HG03469 (cell line): ENCODE measurements at regions not wholly inside any gene's neighbourhood (a gene's known extent, or its start where the extent isn't known, plus 50 kb on each side); places are given as distances from the start of the nearest gene placed in this dataset.

Experiments used
- ATAC-seq: cut with Tn5 transposase; IDR thresholded peaks from one replicate; pipeline ENCODE4 v1.9.1; 2021; ENCODE audit warnings: mild to moderate bottlenecking, moderate library complexity, moderate number of reproducible peaks; ENCODE audit not compliant: unreplicated experiment

DNA sequence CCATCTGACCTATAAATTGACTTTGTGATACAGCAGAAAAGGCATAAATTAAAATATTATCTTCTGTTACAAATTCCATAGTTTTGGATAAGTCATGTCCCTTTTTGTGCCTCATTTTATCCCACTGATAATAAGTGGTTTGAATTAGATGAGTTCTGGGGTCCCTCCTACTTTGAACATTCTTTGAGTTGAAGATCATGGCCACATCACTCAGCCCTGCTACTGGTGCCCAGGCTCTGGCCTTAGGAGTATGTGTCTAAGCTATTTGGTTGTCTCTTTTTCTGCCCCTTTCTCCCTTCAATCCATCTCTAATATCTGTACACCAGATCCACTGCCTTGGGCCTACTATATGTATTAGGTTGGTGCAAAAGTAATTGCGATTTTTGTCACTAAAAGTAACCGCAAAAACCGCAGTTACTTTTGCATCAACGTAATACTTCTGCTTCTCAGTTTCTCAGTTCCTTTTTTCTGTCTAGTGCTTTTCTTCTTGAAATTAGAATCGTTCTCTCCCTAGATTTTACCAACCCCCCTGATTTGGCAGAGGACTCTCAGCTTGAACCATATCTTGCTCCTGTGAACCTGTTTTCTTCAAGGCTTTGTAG lies 362.5 kb upstream of the TNP1 start:
- peak; percentile 27 for ATAC-seq

DNA sequence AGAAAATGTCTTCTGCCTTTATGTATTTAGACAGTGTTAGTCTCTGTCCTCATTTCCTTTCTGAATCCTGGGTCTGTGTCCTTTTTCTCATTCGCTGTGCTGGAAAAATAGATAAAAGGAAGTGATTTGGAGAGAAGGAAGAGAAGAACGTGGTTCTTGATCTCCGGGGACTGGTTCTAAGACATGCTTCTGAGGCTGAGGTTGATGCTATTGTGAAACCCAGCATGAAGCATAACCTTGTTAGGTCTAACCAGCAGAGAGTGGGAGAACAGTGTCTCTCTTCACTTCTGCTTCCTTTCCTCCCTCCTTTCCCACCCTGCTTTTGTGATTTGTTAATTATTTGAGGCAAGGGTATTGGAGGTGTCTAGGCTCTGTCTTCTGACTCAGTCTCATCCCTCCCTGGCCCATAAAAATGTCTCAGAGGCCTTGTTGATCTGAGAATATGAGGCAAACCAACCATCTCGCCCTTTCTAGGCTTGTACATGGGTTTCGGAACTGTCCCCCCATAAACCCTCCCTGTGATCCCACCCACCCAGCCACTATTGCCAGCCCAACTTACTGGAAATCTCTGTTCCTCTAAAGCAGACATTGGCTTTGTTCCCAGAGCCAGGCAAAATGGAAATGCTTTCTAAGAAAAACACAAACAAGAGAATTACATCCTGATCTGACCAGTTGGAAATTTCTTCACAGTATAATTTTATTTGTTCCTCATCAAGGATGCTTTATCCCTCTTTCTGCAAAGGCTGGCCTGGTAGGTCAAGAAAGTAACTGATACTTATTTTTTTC lies 360.6 kb upstream of the TNP1 start:
- ATAC-seq = no peak

DNA sequence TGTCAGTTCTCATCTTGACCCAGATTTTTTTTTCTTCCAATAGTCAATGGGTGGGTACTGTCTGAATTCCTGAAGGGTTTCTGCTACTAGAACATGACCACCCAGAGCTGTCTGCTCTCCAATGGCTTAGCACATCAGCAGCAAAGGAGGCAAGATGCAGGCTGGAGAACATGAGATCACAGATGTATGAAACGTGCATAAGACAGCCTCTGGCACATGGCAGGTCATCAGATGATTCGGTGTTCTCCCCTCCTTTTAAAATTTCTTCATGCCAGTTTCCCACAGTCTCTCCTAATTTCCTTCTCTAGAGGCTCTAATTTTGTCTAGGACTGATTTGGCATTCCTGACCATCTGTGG lies 359.3 kb upstream of the TNP1 start:
- ATAC-seq = no peak

DNA sequence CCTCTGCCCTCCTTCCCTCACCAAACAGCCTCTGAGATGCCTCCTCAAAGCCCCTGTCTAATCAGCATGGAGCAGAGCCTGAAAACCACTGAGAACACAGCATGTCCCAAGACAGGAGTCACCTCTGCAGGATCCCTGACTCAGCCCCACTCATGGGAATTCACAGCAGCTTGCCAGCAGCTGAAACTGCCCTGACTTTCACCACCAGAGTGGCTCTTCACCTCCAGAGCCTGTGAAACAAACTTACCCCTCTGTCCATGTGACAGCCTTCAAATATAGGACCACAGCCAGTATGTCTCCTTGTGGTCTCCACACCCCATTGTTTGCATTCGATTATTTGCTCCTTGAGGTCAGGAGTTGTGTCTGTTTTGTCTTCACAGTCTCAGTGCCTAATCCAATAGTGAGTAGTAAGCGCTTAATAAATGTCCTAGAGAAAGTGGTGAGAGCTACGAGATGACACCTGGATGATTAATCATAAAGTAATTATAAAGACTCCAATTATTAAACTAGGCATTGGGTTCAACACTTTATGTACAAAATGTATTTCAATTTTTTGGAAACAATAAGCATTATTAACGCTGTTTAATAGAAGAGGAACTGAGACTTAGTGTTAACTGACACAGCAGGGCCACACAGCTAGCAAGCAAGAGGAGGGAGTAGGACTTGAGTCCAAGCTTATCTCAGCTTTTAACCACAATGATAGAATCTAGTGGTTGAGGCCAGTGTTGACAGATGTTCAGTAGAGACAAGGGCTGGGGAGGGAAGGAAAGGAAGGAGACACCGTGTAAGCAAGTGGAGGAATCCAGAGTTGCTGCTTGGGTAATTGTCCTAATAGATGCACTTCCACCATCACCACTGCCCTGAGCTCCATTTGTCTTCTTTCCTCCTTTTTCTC lies 358.7 kb upstream of the TNP1 start:
- peak; percentile 45 for ATAC-seq

DNA sequence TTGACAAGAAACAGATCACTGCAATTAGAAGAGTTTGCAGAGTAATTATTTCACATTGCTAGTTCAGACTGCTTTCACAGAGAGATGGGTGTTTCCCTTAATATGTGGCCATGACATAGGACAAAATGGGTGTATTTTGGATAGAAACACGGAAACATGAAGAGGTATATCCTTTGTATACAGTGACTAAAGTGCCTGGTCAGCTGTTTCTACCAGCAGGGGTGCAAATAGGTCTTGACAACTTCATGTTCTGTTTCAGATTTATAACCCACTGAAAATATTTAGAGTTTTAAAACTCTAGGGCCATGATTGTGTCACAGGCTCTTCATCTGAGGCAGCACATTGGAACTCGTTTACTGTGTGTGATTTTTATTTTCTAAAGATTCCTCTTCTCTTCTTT lies 357.1 kb upstream of the TNP1 start:
- no peak for ATAC-seq

DNA sequence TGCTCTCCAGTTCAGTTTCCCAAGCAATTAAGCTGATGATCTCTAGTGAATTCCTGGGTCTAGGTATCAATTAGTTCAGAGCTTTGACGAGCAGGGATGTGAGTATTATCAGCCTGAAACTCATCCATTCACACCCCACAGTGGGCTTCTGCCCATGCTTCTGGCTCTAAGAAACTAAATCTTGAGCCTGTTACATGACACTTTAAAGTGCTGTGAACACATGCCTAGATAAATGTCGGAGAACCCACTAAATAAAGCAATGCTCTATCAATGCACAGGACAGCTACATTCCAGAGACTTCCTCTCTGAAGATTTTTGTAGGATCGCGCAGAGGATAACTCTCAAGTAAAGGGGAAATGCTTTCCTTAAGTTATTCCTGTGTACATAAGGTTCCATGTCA lies 356.5 kb upstream of the TNP1 start:
- no peak for ATAC-seq

DNA sequence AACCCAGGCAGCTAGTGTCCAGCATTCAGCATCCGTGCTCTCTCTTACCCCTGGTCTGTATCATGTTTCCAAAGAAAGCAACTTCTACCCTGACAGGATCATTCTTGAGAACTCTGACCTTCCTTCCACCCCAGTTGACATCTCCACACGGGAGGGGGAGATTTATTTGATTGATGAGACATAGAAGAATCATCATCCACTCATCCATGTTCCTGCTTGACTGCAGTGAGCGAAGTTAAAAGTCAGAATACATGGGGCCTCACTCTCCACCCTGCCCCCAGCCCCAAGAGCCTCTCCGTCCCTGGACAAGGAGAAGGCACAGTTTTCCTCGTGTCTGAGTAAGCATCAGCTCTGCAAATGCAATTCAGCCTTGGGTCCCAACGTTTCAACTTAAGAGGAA lies 356.0 kb upstream of the TNP1 start:
- ATAC-seq = no peak

DNA sequence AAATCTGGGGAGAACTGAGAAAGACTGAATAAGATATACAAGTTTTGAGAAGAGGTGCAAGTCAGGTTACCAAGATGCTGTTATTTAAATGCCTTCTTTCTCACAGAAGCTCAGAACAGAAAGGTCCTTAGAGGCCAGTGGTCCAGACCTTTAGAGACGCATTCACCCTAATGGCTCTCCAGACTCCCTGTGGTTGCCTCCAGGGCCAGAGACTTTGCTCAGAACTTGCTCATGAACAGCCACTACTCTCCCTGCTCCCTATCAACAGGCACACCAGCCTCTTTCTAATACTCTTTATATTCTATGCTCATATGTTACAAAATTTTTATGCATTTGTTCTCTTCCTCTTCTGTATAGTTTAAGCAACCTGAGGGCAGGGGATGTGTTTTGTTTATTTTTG lies 349.0 kb upstream of the TNP1 start:
- no peak for ATAC-seq

DNA sequence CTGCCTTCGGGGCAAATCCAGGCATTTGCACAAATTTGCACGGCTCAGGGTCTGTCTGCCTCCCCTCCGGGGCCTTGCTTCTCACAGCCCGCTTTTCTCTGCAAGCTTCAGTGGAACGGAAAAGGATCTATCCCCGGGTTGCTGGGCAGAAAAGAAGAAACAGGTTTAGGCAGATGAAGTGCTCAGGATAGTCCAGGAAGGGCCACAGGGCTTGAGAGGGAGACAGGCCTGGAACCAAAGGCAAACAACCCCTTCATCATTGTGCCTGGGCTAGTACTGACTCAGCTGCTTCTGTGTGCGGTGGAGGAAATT lies 347.8 kb upstream of the TNP1 start:
- no peak for ATAC-seq

DNA sequence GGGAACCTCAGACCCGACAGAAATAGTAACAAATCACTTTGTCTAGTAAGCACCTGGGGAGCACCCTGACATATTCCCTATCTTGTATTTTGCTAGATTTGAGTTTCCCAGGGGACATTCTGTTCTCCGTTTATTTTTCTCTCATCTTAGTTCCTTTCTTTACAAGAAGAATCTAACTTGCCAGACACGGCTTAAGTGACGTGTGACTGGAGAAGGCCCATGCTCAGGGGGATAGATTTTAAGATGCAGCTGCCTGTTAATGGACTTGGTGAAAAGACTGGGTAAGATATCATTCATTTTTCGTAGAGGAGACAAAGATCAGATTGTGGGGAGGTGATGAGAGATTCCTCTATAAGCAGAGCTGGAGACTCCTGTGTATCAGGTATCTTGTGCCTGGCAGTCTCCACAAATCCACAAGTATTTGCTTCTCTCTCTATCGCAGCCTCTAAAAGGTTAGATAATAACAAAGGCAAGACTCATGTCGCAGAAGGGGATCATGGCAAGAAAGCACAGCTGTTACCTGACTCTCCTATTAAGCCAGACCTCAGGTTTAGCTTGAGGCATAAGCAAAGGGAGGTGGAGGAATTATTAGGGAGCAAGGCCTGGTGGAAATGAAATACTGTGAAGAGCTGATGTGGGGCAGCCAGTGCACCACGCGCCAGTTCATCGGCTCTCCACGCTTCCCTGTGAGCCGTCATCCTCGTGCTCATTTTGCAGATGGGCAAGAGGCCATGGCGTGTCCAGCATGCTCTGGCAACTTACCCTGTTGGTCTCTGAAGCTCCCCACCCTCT lies 347.2 kb upstream of the TNP1 start:
- no peak for ATAC-seq

DNA sequence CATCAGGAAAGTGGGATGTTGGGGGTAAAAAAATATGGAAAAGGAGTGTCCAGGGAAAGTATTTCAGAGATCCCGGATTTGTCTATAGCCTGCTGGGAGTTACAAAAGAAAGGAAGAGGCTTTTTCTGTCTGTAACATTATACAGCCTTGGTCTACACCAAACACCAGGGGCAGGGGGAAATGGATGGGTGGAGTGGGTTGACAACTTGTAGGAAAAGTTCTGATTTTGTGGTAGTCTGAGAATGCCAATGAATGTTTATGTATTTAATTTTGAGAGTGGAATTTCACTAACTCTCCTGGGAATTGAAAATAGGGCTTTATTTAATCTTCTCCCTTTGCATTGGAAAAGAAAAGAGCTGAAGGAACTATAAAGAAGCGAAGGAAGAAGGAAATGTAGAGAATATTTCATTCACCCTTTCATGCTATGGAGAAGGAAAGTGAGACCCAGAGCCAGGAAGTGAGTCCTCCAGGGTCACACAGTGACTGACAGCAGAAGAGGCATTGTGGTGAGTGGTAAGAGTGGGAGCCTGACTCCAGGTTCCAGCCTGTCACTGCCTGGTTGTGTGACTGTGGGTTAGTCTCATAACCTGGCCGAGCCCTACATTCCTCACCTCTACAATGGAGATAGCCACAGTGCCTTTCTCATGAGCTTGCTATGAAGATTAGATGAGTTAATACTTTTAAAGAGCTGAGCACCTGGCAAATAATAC lies 346.3 kb upstream of the TNP1 start:
- ATAC-seq = no peak

DNA sequence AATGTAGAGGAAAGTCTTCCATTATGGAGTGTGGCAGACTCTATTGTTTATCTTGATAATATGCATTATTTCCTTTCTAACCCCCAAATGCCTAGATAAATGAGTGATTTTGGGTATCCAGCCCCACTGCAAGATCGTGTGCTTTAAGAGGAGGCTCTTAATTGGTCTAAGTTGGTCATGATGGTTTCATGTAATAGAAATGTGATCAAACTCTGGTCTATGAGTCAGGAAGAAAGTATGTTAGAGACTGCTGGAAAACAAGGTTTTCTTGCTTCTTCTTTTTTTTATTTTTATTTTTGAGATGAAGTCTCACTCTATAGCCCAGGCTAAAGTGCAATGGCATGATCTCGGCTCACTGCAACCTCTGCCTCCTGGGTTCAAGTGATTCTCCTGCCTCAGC lies 344.5 kb upstream of the TNP1 start:
- ATAC-seq = no peak

DNA sequence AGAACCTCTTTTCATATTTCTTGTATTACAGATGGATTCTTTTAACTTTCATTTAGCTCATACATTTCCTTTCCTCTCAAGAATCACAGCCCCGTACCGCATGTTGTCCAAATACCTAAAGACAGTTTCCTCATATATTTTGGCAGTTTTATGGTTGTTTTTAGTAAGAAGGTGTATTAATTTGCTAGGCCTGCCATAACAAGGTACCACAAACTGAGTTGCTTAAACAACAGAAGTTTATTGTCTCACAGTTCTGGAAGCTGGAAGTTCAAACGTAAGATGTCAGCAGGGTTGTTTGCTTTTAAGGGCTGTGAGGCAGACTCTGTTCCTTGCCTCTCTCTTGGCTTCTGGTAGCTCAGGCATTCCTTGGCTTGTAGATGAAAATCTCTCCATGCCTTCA lies 343.2 kb upstream of the TNP1 start:
- ATAC-seq = no peak

DNA sequence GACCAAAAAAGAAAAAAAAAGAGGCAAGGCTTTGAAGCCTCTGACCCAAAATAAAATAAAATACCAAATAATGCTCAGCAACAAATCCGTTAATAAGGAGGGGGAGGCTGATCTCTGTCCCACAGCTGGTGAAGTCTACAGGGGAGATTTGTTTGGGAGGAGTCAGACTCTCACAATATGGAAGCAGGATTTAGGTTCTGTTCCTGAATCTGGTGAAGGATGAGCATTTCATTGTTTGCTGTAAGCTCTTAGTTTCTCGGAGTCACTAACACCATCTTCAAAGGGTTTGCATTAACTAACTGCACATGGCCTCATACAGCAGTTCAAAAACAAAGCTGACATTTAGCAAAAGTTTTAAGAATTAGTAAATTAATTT lies 339.4 kb upstream of the TNP1 start:
- no peak for ATAC-seq

DNA sequence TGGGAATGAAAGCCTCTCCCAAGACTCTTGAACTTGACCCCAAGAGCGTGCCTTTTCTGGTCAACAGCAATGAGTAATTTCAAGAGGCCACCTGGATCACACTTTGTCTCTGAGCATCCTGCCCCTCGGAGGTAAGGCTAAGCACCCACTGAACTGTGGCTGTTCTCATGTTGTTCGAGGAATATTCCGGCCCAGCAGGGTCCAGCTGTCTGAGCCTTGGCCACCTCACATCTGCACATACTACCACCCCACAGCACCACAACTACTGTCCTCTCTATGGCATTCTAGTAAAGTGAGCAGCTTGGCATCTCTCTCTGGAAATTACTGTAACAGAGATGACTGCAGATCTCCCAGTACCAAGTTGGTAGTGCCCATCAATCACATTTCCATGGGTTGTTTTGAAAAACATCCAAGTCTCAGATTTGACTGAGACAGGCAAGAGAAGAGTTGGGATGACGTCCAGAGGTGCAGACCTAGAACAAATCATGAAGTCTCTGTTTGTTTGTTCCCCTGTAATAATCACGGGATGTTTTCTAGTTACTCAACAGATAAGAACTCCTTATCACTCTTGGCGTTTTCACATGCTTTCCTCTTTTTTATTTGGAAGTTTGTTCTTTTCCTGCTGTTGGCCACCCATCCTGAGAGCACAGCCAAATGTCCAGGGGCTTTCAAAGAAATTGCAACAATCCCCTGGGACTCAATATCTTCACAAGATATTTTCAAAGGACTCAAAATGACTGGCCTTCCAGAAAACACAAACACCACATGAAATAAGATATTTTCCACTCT lies 336.0 kb upstream of the TNP1 start:
- ATAC-seq = no peak

DNA sequence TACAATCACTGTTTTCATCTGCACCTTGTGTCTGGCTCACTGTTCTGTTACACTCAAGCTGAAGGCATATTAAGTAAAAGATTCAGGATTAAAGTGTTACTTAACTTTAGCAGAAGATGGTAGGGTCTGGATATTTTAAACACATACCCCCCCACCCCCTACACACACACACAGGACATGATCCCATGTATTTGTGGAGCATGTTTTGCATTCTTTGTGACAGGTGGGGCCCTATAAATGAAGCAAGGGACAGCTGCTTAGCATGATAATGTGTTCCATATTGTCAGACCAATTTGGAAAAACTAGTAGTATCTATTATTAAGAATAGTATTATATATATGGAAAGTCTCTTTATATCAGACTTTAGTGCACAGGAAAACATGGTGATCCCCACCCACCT lies 335.2 kb upstream of the TNP1 start:
- no peak for ATAC-seq

DNA sequence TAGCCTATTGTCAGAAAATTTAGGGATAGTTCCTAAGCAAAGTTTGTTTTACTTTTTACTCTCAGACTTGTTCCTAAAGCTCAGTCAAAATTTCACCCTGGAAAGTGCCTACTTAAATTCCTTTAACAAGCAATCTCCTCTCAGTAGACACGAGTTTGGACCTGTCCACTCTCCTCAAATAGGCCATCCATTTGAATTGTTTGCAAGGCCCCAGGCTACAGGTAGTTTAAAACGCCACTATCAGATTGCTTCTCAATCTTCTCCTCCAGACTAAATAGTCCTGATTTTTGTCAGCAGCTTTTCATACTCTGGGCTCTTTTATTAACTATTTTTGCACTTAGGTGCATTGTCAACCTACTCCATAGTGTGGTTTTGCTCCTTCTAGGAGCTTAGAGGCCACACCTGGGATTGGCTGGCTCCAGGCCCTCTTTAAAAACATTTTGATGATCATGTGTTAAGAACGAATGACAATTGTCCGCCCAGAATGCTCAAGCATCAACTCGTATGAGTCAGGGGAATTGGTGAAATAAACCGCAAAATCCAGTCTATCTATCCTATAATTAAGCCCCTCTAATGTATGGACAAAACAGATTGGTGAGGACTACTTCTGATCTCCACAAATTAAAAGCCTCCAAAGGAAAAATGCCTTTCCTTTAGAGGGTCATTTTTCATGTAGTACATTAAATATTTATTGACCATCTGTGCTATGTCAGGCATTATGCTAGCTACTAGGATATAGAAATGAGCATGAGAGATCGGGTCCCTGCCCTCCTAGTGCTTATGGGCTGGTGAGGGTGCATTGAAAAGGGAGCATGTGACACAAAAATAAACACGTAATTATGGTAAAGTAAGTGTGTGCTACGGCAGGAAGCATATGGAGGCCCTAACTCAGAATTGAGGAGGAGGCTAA lies 333.8 kb upstream of the TNP1 start:
- no peak for ATAC-seq

DNA sequence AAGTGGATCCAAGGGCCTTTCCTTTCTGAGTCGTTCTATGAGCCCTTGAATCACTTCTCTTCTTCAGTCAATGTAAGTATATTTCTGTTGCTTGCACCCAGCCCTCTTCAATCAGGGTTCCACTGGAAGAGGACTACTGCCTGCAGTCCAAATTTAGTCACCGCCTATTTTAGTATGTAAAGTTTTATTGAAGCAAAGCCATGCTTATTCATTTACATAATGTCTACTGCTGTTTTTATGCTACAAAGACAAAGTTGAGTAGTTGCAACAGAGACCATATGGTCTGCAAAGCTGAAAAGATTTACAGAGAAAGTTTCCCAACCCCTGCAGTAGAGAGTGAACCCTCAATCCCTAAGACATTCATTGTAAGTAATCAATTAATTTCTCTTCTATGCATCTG lies 332.5 kb upstream of the TNP1 start:
- no peak for ATAC-seq

DNA sequence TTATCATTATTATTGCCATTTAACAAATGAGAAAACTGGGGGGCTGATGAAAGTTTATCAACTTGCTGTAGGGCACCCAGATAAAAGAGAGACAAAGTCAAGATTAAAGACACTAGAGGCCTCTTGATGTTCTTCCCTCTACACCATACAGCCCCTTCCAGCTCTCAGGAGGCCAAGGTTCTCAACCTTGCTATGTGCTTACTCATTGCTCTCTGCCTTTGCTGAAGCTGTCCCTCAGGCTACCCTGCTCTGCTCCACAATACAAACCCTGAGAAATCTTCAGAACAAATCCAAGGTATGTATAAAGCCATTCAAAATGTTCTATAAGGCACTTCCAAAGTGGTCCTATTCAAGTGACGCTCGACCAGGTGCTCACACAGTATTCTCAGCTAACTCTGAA lies 329.9 kb upstream of the TNP1 start:
- no peak for ATAC-seq
